ENCODE measurements at regions not wholly inside any gene's neighbourhood (a gene's known extent, or its start where the extent isn't known, plus 50 kb on each side); places are given as distances from the start of the nearest gene placed in this dataset.

DNA sequence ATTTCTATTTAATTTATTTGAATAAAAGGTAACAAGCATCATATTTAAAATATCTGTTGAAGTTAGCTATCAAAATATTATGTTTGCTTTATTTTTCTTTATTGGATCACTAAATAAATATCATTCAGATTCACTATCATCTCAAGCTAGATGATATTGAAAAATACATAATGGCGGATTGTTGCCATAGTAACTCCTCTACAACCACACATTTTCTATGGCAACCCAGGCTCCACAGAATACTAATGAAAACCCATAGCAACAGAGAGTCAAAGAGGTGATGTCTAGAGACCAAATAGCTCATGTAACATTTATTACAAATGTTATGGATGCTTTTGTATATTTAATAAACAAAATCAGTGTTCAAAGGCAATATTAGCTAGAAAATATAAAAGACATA, 148.9 kb upstream of the CDK1 start:
- TF ChIP-seq, protein P1, sequence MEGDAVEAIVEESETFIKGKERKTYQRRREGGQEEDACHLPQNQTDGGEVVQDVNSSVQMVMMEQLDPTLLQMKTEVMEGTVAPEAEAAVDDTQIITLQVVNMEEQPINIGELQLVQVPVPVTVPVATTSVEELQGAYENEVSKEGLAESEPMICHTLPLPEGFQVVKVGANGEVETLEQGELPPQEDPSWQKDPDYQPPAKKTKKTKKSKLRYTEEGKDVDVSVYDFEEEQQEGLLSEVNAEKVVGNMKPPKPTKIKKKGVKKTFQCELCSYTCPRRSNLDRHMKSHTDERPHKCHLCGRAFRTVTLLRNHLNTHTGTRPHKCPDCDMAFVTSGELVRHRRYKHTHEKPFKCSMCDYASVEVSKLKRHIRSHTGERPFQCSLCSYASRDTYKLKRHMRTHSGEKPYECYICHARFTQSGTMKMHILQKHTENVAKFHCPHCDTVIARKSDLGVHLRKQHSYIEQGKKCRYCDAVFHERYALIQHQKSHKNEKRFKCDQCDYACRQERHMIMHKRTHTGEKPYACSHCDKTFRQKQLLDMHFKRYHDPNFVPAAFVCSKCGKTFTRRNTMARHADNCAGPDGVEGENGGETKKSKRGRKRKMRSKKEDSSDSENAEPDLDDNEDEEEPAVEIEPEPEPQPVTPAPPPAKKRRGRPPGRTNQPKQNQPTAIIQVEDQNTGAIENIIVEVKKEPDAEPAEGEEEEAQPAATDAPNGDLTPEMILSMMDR (IDR thresholded peaks at IDR 0.05): no peak
- TF ChIP-seq EP300 (IDR thresholded peaks at IDR 0.05; ENCODE audit: low read depth) (no peak), POLR2A (IDR thresholded peaks at IDR 0.05) (no peak), POLR2AphosphoS5 (IDR thresholded peaks at IDR 0.05) (no peak)
